Upper lobe of left lung (tissue), 4 donors: ENCODE measurements at regions not wholly inside any gene's neighbourhood (a gene's known extent, or its start where the extent isn't known, plus 50 kb on each side); places are given as distances from the start of the nearest gene placed in this dataset.

Experiments used
- EP300 ChIP-seq, 4 donors: sonication (generic); formaldehyde crosslinking; IDR thresholded peaks; one replicate each; pipeline ENCODE4 v1.5.1; 2017; ENCODE audit warnings: antibody characterized with exemption in 4 of 4, control low read depth in 2 of 4
- POLR2A ChIP-seq, 4 donors: fragments of 450-650 bp; IDR thresholded peaks; one replicate each; pipeline ENCODE4 v1.5.1; 2016 to 2017; ENCODE audit warnings: antibody characterized with exemption in 4 of 4, mild to moderate bottlenecking in 2 of 4
- POLR2AphosphoS5 ChIP-seq, 2 donors: sonication (generic); formaldehyde crosslinking; IDR thresholded peaks; one replicate each; pipeline ENCODE4 v1.5.1; 2017; ENCODE audit warnings: antibody characterized with exemption in 2 of 2
- TF ChIP-seq, protein P1 (sequence below), 6 experiments: fragments of 450-650 bp in 4 of 6; fragments of 200-600 bp in 2 of 6; sonication (generic) in 2 of 6; IDR thresholded peaks; one replicate each; pipeline ENCODE4 v1.5.1; 2016 to 2019; ENCODE audit warnings: antibody characterized with exemption in 6 of 6

- TF ChIP-seq, protein P1, sequence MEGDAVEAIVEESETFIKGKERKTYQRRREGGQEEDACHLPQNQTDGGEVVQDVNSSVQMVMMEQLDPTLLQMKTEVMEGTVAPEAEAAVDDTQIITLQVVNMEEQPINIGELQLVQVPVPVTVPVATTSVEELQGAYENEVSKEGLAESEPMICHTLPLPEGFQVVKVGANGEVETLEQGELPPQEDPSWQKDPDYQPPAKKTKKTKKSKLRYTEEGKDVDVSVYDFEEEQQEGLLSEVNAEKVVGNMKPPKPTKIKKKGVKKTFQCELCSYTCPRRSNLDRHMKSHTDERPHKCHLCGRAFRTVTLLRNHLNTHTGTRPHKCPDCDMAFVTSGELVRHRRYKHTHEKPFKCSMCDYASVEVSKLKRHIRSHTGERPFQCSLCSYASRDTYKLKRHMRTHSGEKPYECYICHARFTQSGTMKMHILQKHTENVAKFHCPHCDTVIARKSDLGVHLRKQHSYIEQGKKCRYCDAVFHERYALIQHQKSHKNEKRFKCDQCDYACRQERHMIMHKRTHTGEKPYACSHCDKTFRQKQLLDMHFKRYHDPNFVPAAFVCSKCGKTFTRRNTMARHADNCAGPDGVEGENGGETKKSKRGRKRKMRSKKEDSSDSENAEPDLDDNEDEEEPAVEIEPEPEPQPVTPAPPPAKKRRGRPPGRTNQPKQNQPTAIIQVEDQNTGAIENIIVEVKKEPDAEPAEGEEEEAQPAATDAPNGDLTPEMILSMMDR (IDR thresholded peaks at IDR 0.05): no peak
- TF ChIP-seq EP300 (IDR thresholded peaks at IDR 0.05) (no peak), POLR2AphosphoS5 (IDR thresholded peaks at IDR 0.05) (no peak), POLR2A (IDR thresholded peaks at IDR 0.05) (no peak)
Measured at GRCh38 chr2:34784701-34785100, 1185.6 kb upstream of the FAM98A start.
